ENCODE measurements at regions not wholly inside any gene's neighbourhood (a gene's known extent, or its start where the extent isn't known, plus 50 kb on each side); places are given as distances from the start of the nearest gene placed in this dataset.

GRCh38 chr20:22307409-22307808 is 277.0 kb downstream of the FOXA2 start:
- Histone ChIP-seq H4K91ac (ENCODE audit: insufficient read length, low read depth, low read length) (no peak overlapping the region), H3T11ph (ENCODE audit: low read length) (no peak overlapping the region), H3K23me2 (ENCODE audit: insufficient read length, low read depth, low read length, poor library complexity, severe bottlenecking) (no peaks in the 10 kb centered on the region), H3K56ac (ENCODE audit: insufficient read length, low read depth, low read length) (no peak overlapping the region), H3K4me2 (ENCODE audit: insufficient read depth, insufficient read length, low read length) (no peak overlapping the region), H4K5ac (ENCODE audit: insufficient read length, low read depth, low read length) (no peak overlapping the region), H2BK20ac (ENCODE audit: low read depth, low read length, poor library complexity, severe bottlenecking) (no peak overlapping the region), H3K18ac (ENCODE audit: insufficient read length, low read depth, low read length) (no peak overlapping the region), H3K9ac (ENCODE audit: extremely low read depth, insufficient read length, low read length) (no peak overlapping the region), H2BK15ac (ENCODE audit: low read depth, low read length) (no peak overlapping the region), H4K8ac (replicated peaks; ENCODE audit: insufficient read length, low read depth, low read length) (no peak overlapping the region), H3K27ac (ENCODE audit: insufficient read length, low read depth, low read length) (no peak overlapping the region), H3K9me3 (ENCODE audit: control insufficient read depth, low read depth, low read length) (no peaks in the 10 kb centered on the region), H3K14ac (ENCODE audit: insufficient read depth, low read length) (no peak overlapping the region), H2AFZ (ENCODE audit: low read length) (no peak overlapping the region), H2BK12ac (ENCODE audit: insufficient read length, low read depth, low read length) (no peak overlapping the region), H3K79me1 (ENCODE audit: insufficient read depth, low read depth, low read length, poor library complexity, severe bottlenecking) (no peaks in the 10 kb centered on the region), H3K4me1 (ENCODE audit: insufficient read depth, low read length) (no peaks in the 10 kb centered on the region), H2BK5ac (ENCODE audit: insufficient read length, low read length) (no peak overlapping the region), H3K4ac (ENCODE audit: low read depth, low read length) (no peak overlapping the region), H3K27me3 (ENCODE audit: insufficient read depth, low read length) (no peaks in the 10 kb centered on the region; the same call in 1 of the 2 replicates), H3K23ac (ENCODE audit: insufficient read length, low read depth, low read length) (no peak overlapping the region), H2AK5ac (ENCODE audit: insufficient read length, low read length) (no peak overlapping the region), H2BK120ac (ENCODE audit: low read depth, low read length, poor library complexity, severe bottlenecking) (no peak overlapping the region), H4K20me1 (ENCODE audit: control insufficient read depth, insufficient read depth, insufficient read length) (no peaks in the 10 kb centered on the region), H3K79me2 (ENCODE audit: insufficient read depth, low read length) (no peaks in the 10 kb centered on the region)
- Mint-ChIP-seq H3K4me3 (no peak overlapping the region), H3K9me3 (no peaks in the 10 kb centered on the region), H3K27ac (no peak overlapping the region), H3K4me1 (peaks cover 2 to 3% of the 10 kb centered on the region in 2 experiments; a peak in 3 of 4 replicates), H3K36me3 (ENCODE audit: insufficient read depth in 1 of 3, low read depth in 3 of 3) (no peaks in the 10 kb centered on the region), H3K27me3 (ENCODE audit: low read depth) (peaks cover 39% of the 10 kb centered on the region)
- no CpG with 5 or more reads among the region's 1 CpG for WGBS (ENCODE audit: extremely low coverage, insufficient read length, low lambda C conversion rate)
- no peak for DNase-seq
- no peak for TF ChIP-seq CTCF (conservative IDR thresholded peaks at IDR 0.05)

Data from H9 (cell line).